Hematopoietic multipotent progenitor cell treated with erythropoietin and hydrocortisone succinate and interleukin-3 and kit ligand, for 8 days (in vitro differentiated cells): ENCODE measurements at regions not wholly inside any gene's neighbourhood (a gene's known extent, or its start where the extent isn't known, plus 50 kb on each side); places are given as distances from the start of the nearest gene placed in this dataset.

Experiments
- DNase-seq: peaks from one replicate; pipeline ENCODE4 v3.0.0-alpha.2; 2015

GRCh38 chr18:2412281-2412680 is 159.0 kb downstream of the METTL4 start:
- no peak for DNase-seq

- DNase-seq: no peak
These were observed 158.1 kb downstream of the METTL4 start for GRCh38 chr18:2412996-2413751.

- no peak for DNase-seq
These were observed 157.1 kb downstream of the METTL4 start for GRCh38 chr18:2414235-2414634.

GRCh38 chr18:2415656-2416055 is 155.6 kb downstream of the METTL4 start:
- no peak for DNase-seq

- DNase-seq: no peak
These were observed 153.3 kb downstream of the METTL4 start for GRCh38 chr18:2417861-2418610.

GRCh38 chr18:2420367-2420766 is 150.9 kb downstream of the METTL4 start:
- DNase-seq: no peak

GRCh38 chr18:2423761-2424160 is 147.5 kb downstream of the METTL4 start:
- no peak for DNase-seq

- DNase-seq: no peak
These were observed 146.9 kb downstream of the METTL4 start for GRCh38 chr18:2424420-2424819.

GRCh38 chr18:2425426-2426317 is 145.6 kb downstream of the METTL4 start:
- no peak for DNase-seq

GRCh38 chr18:2430191-2430590 is 141.1 kb downstream of the METTL4 start:
- DNase-seq: no peak

- no peak for DNase-seq
These were observed 139.5 kb downstream of the METTL4 start for GRCh38 chr18:2431806-2432205.

GRCh38 chr18:2433366-2433765 is 137.9 kb downstream of the METTL4 start:
- DNase-seq: no peak

GRCh38 chr18:2441544-2441943 is 129.8 kb downstream of the METTL4 start:
- no peak for DNase-seq

GRCh38 chr18:2442006-2442405 is 129.3 kb downstream of the METTL4 start:
- no peak for DNase-seq

- DNase-seq: no peak
These were observed 128.5 kb downstream of the METTL4 start for GRCh38 chr18:2442726-2443275.

- DNase-seq: no peak
These were observed 127.0 kb downstream of the METTL4 start for GRCh38 chr18:2444201-2444875.

- peak; percentile 37 for DNase-seq
These were observed 122.6 kb downstream of the METTL4 start for GRCh38 chr18:2448565-2449151.

GRCh38 chr18:2451556-2451955 is 119.7 kb downstream of the METTL4 start:
- DNase-seq: no peak

- DNase-seq: no peak
These were observed 111.4 kb downstream of the METTL4 start for GRCh38 chr18:2459886-2460285.

- no peak for DNase-seq
These were observed 104.3 kb downstream of the METTL4 start for GRCh38 chr18:2466978-2467377.

GRCh38 chr18:2468051-2468450 is 103.3 kb downstream of the METTL4 start:
- DNase-seq: no peak

- DNase-seq: peak; percentile 19
These were observed 99.8 kb downstream of the METTL4 start for GRCh38 chr18:2471523-2471922.
